ENCODE measurements at regions not wholly inside any gene's neighbourhood (a gene's known extent, or its start where the extent isn't known, plus 50 kb on each side); places are given as distances from the start of the nearest gene placed in this dataset.

DNA sequence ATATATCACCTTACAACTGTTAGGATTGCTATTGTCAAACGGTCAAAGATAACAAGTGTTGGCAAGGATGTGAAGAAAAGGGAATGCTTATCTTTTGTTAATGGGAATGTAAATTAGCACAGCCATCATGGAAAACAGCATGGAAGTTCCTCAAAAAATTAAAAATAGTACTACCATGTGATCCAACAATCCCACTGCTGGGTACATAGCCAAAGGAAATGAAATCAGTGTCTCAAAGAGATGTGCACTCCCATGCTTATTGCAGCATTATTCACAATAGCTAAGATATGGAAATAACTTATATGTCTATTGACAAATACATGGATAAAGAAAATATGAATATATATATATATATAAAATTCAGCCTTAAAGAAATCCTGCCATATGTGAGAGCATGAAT lies 274.6 kb downstream of the EDEM1 start:
- TF ChIP-seq, protein P1, sequence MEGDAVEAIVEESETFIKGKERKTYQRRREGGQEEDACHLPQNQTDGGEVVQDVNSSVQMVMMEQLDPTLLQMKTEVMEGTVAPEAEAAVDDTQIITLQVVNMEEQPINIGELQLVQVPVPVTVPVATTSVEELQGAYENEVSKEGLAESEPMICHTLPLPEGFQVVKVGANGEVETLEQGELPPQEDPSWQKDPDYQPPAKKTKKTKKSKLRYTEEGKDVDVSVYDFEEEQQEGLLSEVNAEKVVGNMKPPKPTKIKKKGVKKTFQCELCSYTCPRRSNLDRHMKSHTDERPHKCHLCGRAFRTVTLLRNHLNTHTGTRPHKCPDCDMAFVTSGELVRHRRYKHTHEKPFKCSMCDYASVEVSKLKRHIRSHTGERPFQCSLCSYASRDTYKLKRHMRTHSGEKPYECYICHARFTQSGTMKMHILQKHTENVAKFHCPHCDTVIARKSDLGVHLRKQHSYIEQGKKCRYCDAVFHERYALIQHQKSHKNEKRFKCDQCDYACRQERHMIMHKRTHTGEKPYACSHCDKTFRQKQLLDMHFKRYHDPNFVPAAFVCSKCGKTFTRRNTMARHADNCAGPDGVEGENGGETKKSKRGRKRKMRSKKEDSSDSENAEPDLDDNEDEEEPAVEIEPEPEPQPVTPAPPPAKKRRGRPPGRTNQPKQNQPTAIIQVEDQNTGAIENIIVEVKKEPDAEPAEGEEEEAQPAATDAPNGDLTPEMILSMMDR (IDR thresholded peaks at IDR 0.05): no peak
- no peak for TF ChIP-seq POLR2A (IDR thresholded peaks at IDR 0.05)
